GM12891 (cell line): ENCODE measurements at regions not wholly inside any gene's neighbourhood (a gene's known extent, or its start where the extent isn't known, plus 50 kb on each side); places are given as distances from the start of the nearest gene placed in this dataset.

Source experiments
- POLR2AphosphoS5 ChIP-seq: IDR thresholded peaks from 2 replicates; pipeline ENCODE4 v1.6.1; 2011; ENCODE audit warnings: low read depth, low read length, control low read depth
- TAF1 ChIP-seq: IDR thresholded peaks from 2 replicates; pipeline ENCODE4 v1.6.1; 2011; ENCODE audit warnings: low read depth, low read length, control low read depth

- TF ChIP-seq TAF1 (no peak), POLR2AphosphoS5 (no peak)
These were observed 1274.0 kb upstream of the C9orf72 start for GRCh38 chr9:28847331-28847730.
